H1 (cell line): ENCODE measurements at regions not wholly inside any gene's neighbourhood (a gene's known extent, or its start where the extent isn't known, plus 50 kb on each side); places are given as distances from the start of the nearest gene placed in this dataset.

ENCODE experiments used
- EGR1 ChIP-seq: IDR thresholded peaks from 2 replicates; pipeline ENCODE4 v1.6.1; 2011; ENCODE audit warnings: low read depth, low read length, borderline replicate concordance
- POLR2A ChIP-seq, 2 experiments: IDR thresholded peaks; 1 replicate in 1 of 2; 2 replicates in 1 of 2; pipeline ENCODE4 v1.6.1; 2011; ENCODE audit warnings: low read depth in 2 of 2, low read length in 2 of 2, mild to moderate bottlenecking in 2 of 2; ENCODE audit errors: control extremely low read depth in 1 of 2
- POLR2AphosphoS5 ChIP-seq: IDR thresholded peaks from 2 replicates; pipeline ENCODE4 v1.6.1; 2011; ENCODE audit warnings: low read depth, low read length
- SP1 ChIP-seq: IDR thresholded peaks from 2 replicates; pipeline ENCODE4 v1.6.1; 2011; ENCODE audit warnings: low read depth, low read length
- SP2 ChIP-seq: IDR thresholded peaks from 2 replicates; pipeline ENCODE4 v1.6.1; 2012; ENCODE audit warnings: mild to moderate bottlenecking, low read length, inconsistent platforms
- SUZ12 ChIP-seq: fragments of 200-600 bp; sonication (generic); IDR thresholded peaks from 2 replicates; pipeline ENCODE4 v1.6.1; 2012; ENCODE audit warnings: mild to moderate bottlenecking, inconsistent platforms, low read length, moderate library complexity, mixed read lengths
- TCF12 ChIP-seq: IDR thresholded peaks from 2 replicates; pipeline ENCODE4 v1.6.1; 2011; ENCODE audit warnings: low read depth, mild to moderate bottlenecking, low read length
- YY1 ChIP-seq: IDR thresholded peaks from 2 replicates; pipeline ENCODE4 v1.6.1; 2011; ENCODE audit warnings: low read depth, mild to moderate bottlenecking, low read length
- TF ChIP-seq, protein P1 (sequence below): IDR thresholded peaks from 2 replicates; pipeline ENCODE4 v1.6.1; 2011; ENCODE audit warnings: low read depth, mild to moderate bottlenecking, low read length; ENCODE audit not compliant: insufficient read depth
- TF ChIP-seq, protein P2 (sequence below), 3 experiments: IDR thresholded peaks; 1 replicate in 2 of 3; 2 replicates in 1 of 3; pipeline versions ENCODE4 v1.5.1 to v1.6.1; 2011; ENCODE audit warnings: low read length in 3 of 3, mild to moderate bottlenecking in 3 of 3, inconsistent platforms in 2 of 3, low read depth in 1 of 3, moderate library complexity in 1 of 3; ENCODE audit not compliant: insufficient read depth in 1 of 3; ENCODE audit errors: control extremely low read depth in 1 of 3

DNA sequence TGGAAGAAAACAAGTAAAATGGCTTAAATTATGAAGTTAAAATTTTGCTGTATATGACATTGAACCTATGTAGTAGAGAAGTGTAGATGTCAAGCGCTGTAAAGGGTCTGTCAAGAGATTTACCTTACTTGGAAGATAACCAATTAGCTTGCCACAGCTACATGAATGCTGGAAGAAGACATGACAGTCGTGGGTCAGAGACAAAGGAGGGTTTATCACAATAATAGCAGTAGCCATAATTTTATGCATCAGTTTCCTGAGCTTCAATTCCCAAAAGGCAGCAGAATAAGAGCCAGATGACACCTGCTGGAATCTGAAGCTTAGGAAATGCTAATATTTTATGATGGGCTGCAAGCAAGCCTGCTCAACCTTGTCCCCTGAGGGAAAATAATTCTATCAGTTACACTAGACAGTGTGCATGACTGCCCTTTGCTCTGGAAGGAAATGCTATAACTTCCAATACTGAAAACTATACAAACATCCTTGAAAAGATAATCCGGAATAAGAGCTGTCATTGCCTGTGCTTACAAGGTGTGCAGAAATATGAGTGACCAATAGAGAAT lies 292.9 kb downstream of the PRDM5 start:
- no peak for TF ChIP-seq SP1
- no peak for TF ChIP-seq POLR2AphosphoS5
- no peak for TF ChIP-seq TCF12
- TF ChIP-seq, protein P1, sequence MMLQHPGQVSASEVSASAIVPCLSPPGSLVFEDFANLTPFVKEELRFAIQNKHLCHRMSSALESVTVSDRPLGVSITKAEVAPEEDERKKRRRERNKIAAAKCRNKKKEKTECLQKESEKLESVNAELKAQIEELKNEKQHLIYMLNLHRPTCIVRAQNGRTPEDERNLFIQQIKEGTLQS: no peak
- TF ChIP-seq, protein P2, sequence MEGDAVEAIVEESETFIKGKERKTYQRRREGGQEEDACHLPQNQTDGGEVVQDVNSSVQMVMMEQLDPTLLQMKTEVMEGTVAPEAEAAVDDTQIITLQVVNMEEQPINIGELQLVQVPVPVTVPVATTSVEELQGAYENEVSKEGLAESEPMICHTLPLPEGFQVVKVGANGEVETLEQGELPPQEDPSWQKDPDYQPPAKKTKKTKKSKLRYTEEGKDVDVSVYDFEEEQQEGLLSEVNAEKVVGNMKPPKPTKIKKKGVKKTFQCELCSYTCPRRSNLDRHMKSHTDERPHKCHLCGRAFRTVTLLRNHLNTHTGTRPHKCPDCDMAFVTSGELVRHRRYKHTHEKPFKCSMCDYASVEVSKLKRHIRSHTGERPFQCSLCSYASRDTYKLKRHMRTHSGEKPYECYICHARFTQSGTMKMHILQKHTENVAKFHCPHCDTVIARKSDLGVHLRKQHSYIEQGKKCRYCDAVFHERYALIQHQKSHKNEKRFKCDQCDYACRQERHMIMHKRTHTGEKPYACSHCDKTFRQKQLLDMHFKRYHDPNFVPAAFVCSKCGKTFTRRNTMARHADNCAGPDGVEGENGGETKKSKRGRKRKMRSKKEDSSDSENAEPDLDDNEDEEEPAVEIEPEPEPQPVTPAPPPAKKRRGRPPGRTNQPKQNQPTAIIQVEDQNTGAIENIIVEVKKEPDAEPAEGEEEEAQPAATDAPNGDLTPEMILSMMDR (IDR thresholded peaks at IDR 0.05; ENCODE audit: control extremely low read depth in 1 of 3, insufficient read depth in 1 of 3, low read depth in 1 of 3, low read length in 3 of 3): no peak
- TF ChIP-seq POLR2A (IDR thresholded peaks at IDR 0.05; ENCODE audit: control extremely low read depth in 1 of 2, low read depth in 2 of 2, low read length in 2 of 2): no peak
- TF ChIP-seq YY1: no peak
- no peak for TF ChIP-seq SUZ12
- TF ChIP-seq SP2: no peak
- TF ChIP-seq EGR1: no peak
